Gastrocnemius medialis (tissue), 4 donors: ENCODE measurements at regions not wholly inside any gene's neighbourhood (a gene's known extent, or its start where the extent isn't known, plus 50 kb on each side); places are given as distances from the start of the nearest gene placed in this dataset.

Experiments
- ATAC-seq, 2 donors: fragments of 150-250 bp; one replicate each; pipeline ENCODE4 v1.9.1; 2016
- DNase-seq, 2 donors: peaks; one replicate each; pipeline ENCODE4 v3.0.0-alpha.2; 2019
- H3K27ac ChIP-seq, 4 donors: fragments of 200-600 bp; sonication (generic); 1 replicate in 1 of 4; 2 replicates in 3 of 4; pipeline ENCODE4 v1.5.1; 2016 to 2018; ENCODE audit warnings: mild to moderate bottlenecking in 2 of 4, moderate library complexity in 1 of 4
- H3K27me3 ChIP-seq, 3 donors: fragments of 200-600 bp; sonication (generic) in 2 of 3; 1 replicate in 1 of 3; 2 replicates in 2 of 3; pipeline versions ENCODE4 v1.5.1 to v1.6.0; 2016 to 2019; ENCODE audit warnings: mild to moderate bottlenecking in 1 of 3, moderate library complexity in 1 of 3
- H3K36me3 ChIP-seq, 2 donors: fragments of 200-600 bp; sonication (generic) in 1 of 2; one replicate each; pipeline ENCODE4 v1.5.1; 2017 to 2018
- H3K4me1 ChIP-seq, 2 donors: fragments of 200-600 bp; sonication (generic) in 1 of 2; one replicate each; pipeline ENCODE4 v1.5.1; 2016 to 2017; ENCODE audit warnings: mild to moderate bottlenecking in 2 of 2
- H3K4me3 ChIP-seq, 4 donors: fragments of 200-600 bp; sonication (generic) in 3 of 4; 1 replicate in 1 of 4; 2 replicates in 3 of 4; pipeline ENCODE4 v1.5.1; 2016 to 2019; ENCODE audit warnings: mild to moderate bottlenecking in 2 of 4
- H3K9me3 ChIP-seq, 3 donors: fragments of 200-600 bp; sonication (generic) in 2 of 3; 1 replicate in 1 of 3; 2 replicates in 2 of 3; pipeline ENCODE4 v1.5.1; 2016 to 2019
- POLR2A ChIP-seq, 2 donors: fragments of 450-650 bp; IDR thresholded peaks; one replicate each; pipeline ENCODE4 v1.6.1; 2017; ENCODE audit warnings: antibody characterized with exemption in 2 of 2, mild to moderate bottlenecking in 2 of 2, moderate library complexity in 2 of 2
- in situ Hi-C, 4 donors: fragments of 200-750 bp; cut with MboI; loops; one replicate each; pipeline versions ENCODE4 v1.15.0 to v1.8.0; 2017; ENCODE audit warnings: low sequenced_read_pairs in 4 of 4
- intact Hi-C: fragments of 100-400 bp; cut with DNase I; formaldehyde crosslinking; loops from one replicate; pipeline ENCODE4 v1.15.1; 2023; ENCODE audit warnings: low total_unique reads
- TF ChIP-seq, protein P1 (sequence below), 5 experiments: fragments of 450-650 bp in 3 of 5; fragments of 200-600 bp in 2 of 5; sonication (generic) in 2 of 5; IDR thresholded peaks in 4 of 5; conservative IDR thresholded peaks in 1 of 5; 1 replicate in 4 of 5; 2 replicates in 1 of 5; pipeline ENCODE4 v1.5.1; 2016 to 2019; ENCODE audit warnings: antibody characterized with exemption in 5 of 5, mild to moderate bottlenecking in 3 of 5, moderate library complexity in 3 of 5

- Histone ChIP-seq H3K4me1 (no peaks in the 10 kb centered on the region), H3K27me3 (no peaks in the 10 kb centered on the region), H3K36me3 (no peaks in the 10 kb centered on the region), H3K9me3 (no peaks in the 10 kb centered on the region), H3K4me3 (no peak overlapping the region), H3K27ac (no peak overlapping the region)
- TF ChIP-seq, protein P1, sequence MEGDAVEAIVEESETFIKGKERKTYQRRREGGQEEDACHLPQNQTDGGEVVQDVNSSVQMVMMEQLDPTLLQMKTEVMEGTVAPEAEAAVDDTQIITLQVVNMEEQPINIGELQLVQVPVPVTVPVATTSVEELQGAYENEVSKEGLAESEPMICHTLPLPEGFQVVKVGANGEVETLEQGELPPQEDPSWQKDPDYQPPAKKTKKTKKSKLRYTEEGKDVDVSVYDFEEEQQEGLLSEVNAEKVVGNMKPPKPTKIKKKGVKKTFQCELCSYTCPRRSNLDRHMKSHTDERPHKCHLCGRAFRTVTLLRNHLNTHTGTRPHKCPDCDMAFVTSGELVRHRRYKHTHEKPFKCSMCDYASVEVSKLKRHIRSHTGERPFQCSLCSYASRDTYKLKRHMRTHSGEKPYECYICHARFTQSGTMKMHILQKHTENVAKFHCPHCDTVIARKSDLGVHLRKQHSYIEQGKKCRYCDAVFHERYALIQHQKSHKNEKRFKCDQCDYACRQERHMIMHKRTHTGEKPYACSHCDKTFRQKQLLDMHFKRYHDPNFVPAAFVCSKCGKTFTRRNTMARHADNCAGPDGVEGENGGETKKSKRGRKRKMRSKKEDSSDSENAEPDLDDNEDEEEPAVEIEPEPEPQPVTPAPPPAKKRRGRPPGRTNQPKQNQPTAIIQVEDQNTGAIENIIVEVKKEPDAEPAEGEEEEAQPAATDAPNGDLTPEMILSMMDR (IDR thresholded peaks at IDR 0.05 in 4 of 5, conservative IDR thresholded peaks at IDR 0.05 in 1 of 5), result no peak
- TF ChIP-seq POLR2A (IDR thresholded peaks at IDR 0.05), result no peak
- in situ Hi-C loops (no loop called here), intact Hi-C loops (no loop called here)
- DNase-seq, result no peak
- no peak for ATAC-seq
Observed at GRCh38 chr14:97625477-97625876, 828.3 kb downstream of the VRK1 start.

- Histone ChIP-seq H3K4me1 (no peaks in the 10 kb centered on the region), H3K27me3 (no peaks in the 10 kb centered on the region), H3K4me3 (no peak overlapping the region), H3K9me3 (no peaks in the 10 kb centered on the region), H3K27ac (no peak overlapping the region), H3K36me3 (no peaks in the 10 kb centered on the region)
- DNase-seq (no peak), ATAC-seq (no peak)
- TF ChIP-seq, protein P1 (IDR thresholded peaks at IDR 0.05 in 4 of 5, conservative IDR thresholded peaks at IDR 0.05 in 1 of 5), result no peak
- no peak for TF ChIP-seq POLR2A (IDR thresholded peaks at IDR 0.05)
- in situ Hi-C loops, result no loop called here
- intact Hi-C loops, result no loop called here
Observed at GRCh38 chr14:97626088-97626487, 828.9 kb downstream of the VRK1 start.

- DNase-seq (no peak), ATAC-seq (no peak)
- Histone ChIP-seq H3K36me3 (no peaks in the 10 kb centered on the region), H3K27ac (no peak overlapping the region), H3K4me1 (no peaks in the 10 kb centered on the region), H3K27me3 (no peaks in the 10 kb centered on the region), H3K4me3 (no peak overlapping the region), H3K9me3 (no peaks in the 10 kb centered on the region)
- TF ChIP-seq, protein P1 (IDR thresholded peaks at IDR 0.05 in 4 of 5, conservative IDR thresholded peaks at IDR 0.05 in 1 of 5), result no peak
- TF ChIP-seq POLR2A (IDR thresholded peaks at IDR 0.05), result no peak
- intact Hi-C loops (no loop called here), in situ Hi-C loops (no loop called here)
Observed at GRCh38 chr14:97630249-97630648, 833.1 kb downstream of the VRK1 start.

DNA sequence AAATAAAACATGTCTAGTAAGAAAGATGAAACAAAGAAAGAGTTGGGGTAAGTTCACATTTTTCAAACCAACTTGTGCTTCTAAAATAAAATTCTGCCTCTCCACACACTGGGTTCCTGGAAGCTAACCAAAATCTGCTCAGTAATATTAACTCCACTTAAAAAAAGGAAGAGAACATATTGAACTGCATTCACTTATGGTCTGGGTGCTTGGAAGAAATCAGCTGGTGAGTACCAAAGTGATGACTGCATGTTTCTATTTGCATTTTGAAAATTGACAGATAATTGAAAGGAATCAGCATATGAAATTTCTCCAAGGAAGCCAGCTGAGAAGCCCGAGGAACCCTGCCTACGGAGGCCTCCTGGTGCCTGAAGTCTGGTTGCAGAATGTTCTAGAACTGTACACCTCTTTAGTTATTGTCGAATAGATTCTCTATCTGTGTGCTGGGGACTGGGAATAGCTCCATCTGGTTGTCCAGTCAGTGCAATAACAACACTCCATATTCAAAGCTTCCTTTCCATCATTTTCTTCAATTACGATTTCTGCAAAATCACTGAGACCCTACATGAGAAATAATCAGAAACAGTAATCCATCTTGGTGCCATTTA, 836.1 kb downstream of the VRK1 start:
- no peaks in the 10 kb centered on the region for H3K9me3 ChIP-seq
- TF ChIP-seq, protein P1 (IDR thresholded peaks at IDR 0.05 in 4 of 5, conservative IDR thresholded peaks at IDR 0.05 in 1 of 5), result no peak
- no peak for TF ChIP-seq POLR2A (IDR thresholded peaks at IDR 0.05)
- DNase-seq (no peak), ATAC-seq (no peak)
- H3K27me3 ChIP-seq, result no peaks in the 10 kb centered on the region
- intact Hi-C loops, result no loop called here
- H3K4me1 ChIP-seq, result no peaks in the 10 kb centered on the region
- no peaks in the 10 kb centered on the region for H3K36me3 ChIP-seq
- in situ Hi-C loops, result no loop called here
- no peak overlapping the region for H3K4me3 ChIP-seq
- no peak overlapping the region for H3K27ac ChIP-seq

DNA sequence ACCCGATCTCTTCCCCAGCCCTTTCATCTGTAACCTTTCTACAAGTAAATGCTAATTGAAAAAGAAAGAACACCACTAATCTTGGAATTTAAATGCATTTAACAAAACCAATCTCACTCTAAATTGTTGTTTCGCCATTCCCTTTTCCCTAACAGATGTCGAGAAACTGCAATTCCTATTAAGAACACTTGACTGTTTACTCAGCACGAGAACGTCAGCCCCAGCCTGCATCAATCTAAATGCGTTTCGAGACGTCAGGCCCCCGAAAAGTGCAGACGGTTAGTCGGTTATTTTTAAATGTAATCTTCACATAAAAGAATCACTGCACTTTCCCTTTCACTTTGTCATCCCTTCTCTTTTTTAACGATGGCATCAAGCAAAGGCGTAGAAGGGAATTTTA, 837.6 kb downstream of the VRK1 start:
- TF ChIP-seq, protein P1 (IDR thresholded peaks at IDR 0.05 in 4 of 5, conservative IDR thresholded peaks at IDR 0.05 in 1 of 5), result no peak
- TF ChIP-seq POLR2A (IDR thresholded peaks at IDR 0.05), result no peak
- ATAC-seq (no peak), DNase-seq (no peak)
- intact Hi-C loops (no loop called here), in situ Hi-C loops (no loop called here)
- H3K27ac ChIP-seq, result no peak overlapping the region
- no peaks in the 10 kb centered on the region for H3K9me3 ChIP-seq
- no peaks in the 10 kb centered on the region for H3K27me3 ChIP-seq
- H3K36me3 ChIP-seq, result no peaks in the 10 kb centered on the region
- H3K4me3 ChIP-seq, result peak overlapping the region; percentile 8 to 29 (median 18)
- H3K4me1 ChIP-seq, result no peaks in the 10 kb centered on the region
